Upper lobe of left lung (tissue), 4 donors: ENCODE measurements at regions not wholly inside any gene's neighbourhood (a gene's known extent, or its start where the extent isn't known, plus 50 kb on each side); places are given as distances from the start of the nearest gene placed in this dataset.

Experiments used
- CTCF ChIP-seq, 6 experiments: fragments of 450-650 bp in 4 of 6; fragments of 200-600 bp in 2 of 6; sonication (generic) in 2 of 6; IDR thresholded peaks; one replicate each; pipeline ENCODE4 v1.5.1; 2016 to 2019; ENCODE audit warnings: antibody characterized with exemption in 6 of 6
- POLR2A ChIP-seq, 4 donors: fragments of 450-650 bp; IDR thresholded peaks; one replicate each; pipeline ENCODE4 v1.5.1; 2016 to 2017; ENCODE audit warnings: antibody characterized with exemption in 4 of 4, mild to moderate bottlenecking in 2 of 4
- POLR2AphosphoS5 ChIP-seq, 2 donors: sonication (generic); formaldehyde crosslinking; IDR thresholded peaks; one replicate each; pipeline ENCODE4 v1.5.1; 2017; ENCODE audit warnings: antibody characterized with exemption in 2 of 2

- TF ChIP-seq POLR2A (IDR thresholded peaks at IDR 0.05) (no peak), CTCF (IDR thresholded peaks at IDR 0.05) (no peak), POLR2AphosphoS5 (IDR thresholded peaks at IDR 0.05) (no peak)
These were observed 951.1 kb upstream of the ZNF722 start for GRCh38 chr7:63047546-63047945.
